NOMO-1 (cell line): ENCODE measurements at regions not wholly inside any gene's neighbourhood (a gene's known extent, or its start where the extent isn't known, plus 50 kb on each side); places are given as distances from the start of the nearest gene placed in this dataset.
"Not testable (repeated sequence)": the region's sequence is repeated elsewhere in the genome, so short reads cannot be mapped to it uniquely, and the experiment has no call there.

Source experiments
- DNase-seq, 2 experiments: peaks; one replicate each; lab custom pipeline; 2025; ENCODE audit not compliant: unreplicated experiment in 2 of 2; lab: John Stamatoyannopoulos, UW

DNA sequence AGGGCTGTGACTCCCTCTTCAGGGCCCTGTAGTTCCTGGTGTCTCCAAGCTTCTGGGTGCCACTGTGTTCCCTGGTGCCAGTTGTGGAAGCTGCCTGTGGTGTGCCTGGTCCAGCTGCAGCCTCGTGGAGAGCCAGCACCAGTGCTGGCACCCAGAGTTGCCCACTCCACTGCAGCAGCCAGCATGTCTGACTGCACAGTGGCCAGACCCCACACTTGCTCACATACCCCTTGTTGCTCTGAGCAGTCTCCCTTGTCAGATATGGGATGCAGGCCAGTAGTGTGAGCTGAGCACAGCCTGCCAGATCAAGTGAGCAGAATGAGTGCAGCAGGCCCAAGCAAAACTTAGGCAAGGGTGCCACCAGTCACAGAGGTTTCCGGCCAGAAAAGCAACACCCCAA, 108.6 kb downstream of the ZMAT1 start:
- DNase-seq = no peak

GRCh38 chrX:101817739-101818138, 114.1 kb downstream of the ZMAT1 start:
- DNase-seq = not testable (repeated sequence)

DNA sequence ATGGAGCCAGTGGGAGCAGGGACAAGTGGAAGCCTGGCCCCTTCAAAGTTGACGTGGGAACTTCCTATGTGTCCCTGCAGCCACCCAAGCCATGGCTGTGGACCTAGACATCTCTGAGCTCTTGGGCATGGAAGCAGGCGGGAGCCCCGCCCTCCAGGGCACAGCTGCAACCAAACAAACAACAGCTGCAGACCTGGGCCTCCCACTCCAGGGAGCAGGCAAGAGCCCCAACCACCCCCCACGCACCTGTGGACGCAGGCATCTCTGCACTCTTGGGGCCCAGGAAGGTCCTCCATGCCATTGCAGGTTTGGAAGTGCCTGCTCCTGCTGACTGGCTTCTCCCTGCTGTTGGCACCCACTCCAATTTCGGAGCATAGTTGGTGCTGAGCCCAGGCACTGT, 118.6 kb downstream of the ZMAT1 start:
- no peak for DNase-seq

DNA sequence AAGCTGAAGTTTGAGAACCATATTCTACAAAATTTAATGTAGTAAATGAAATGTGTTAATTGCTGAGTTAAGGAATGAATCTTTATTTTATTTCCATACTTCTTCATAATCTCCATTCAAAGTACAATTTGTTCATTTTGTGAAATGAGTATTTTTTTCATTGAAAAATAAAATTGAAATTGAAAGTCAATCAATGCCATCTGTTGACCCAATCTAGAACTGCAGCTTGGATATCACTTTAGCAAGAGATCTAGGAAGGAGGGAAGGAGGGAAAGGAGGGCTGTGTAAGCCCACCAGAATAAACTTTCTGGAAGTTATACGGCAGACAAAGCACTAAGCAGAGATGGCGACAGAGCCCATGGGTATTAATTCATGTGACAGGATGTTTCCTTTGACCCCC, 128.4 kb downstream of the ZMAT1 start:
- no peak for DNase-seq

DNA sequence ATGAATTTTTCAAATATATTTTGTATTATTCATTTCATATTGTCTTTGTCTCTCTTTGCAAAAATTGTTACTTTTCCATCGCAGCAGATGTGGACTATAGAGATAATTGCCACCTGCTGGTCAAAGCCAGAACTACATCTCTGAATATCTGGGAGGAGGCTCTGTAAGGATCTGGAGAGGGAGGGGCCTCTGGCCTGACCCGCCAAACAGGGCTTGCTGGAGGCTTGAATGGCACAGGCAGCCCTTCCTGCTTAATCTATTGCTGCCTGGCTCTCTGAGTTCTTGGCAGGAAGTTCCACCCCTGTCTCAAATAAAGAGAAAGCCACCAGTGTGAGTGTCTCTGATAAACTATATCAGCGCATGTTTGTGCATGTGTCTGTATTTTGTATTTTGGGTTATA, 132.4 kb downstream of the ZMAT1 start:
- DNase-seq = peak; percentile 53 to 76

- no peak for DNase-seq
Measured at GRCh38 chrX:101787934-101788333, 128.3 kb upstream of the ARMCX2 start.

DNA sequence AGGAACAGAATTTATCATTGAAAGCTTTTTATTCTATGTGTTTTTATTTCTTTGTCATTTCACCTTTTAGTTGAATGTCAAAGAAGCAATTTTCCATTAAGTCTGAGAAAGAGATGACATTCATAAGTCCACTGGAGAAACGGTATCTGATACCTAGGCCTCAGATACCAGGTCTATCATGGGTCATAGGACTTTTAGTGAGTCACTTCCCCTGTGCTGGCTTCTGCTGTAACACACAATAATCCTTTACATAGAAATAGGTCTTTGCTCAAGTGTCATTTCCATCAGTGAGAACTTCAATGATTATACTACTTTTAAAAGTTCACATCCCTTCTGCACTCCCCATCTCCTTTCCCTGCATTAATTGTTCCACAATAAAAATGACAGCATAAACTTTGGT, 125.5 kb upstream of the ARMCX2 start:
- no peak for DNase-seq

- DNase-seq = not testable (repeated sequence)
Measured at GRCh38 chrX:101780421-101780820, 120.8 kb upstream of the ARMCX2 start.

- DNase-seq = no peak
Measured at GRCh38 chrX:101774340-101774739, 114.7 kb upstream of the ARMCX2 start.

DNA sequence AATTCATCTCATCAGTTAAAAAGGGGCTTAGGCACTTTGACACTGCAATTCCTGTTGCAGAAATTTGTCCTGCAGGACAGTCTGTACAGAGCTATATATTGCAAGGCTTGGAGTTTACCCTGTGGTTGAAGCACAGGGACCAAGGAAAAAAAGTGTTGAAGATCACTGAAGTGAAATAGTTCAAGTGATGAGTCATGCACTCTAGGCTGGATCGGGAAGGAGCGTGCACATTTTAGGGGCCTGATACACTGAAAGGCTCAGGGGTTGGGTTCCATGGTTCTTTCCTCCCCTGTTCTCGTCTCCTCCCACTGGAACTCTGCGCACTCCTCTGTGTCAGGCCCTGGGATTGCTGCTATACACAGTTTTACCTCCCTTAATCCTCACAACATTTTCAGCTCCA, 104.9 kb upstream of the ARMCX2 start:
- DNase-seq = no peak

- DNase-seq = peak in 1 of 2 experiments; percentile 1
Measured at GRCh38 chrX:101759000-101759399, 99.3 kb upstream of the ARMCX2 start.

DNA sequence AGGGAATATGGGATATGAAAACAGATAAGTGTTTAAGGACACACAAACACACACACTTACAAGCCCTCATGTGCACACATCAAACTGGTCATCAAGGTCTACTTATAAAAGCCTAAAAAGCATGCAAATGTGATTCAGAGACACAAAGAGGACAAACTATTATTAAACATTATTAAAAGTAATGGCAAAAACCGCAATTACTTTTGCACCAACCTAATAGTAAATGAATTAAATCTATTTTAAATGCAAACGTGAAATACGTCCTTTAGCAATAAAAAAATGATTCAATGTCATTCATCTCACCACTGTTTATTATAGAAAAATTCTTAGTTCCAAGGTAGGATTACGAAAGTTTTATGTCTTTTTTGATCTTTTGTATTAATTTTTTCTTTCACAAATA, 91.1 kb upstream of the ARMCX2 start:
- no peak for DNase-seq

GRCh38 chrX:101749436-101749835, 89.8 kb upstream of the ARMCX2 start:
- no peak for DNase-seq

DNA sequence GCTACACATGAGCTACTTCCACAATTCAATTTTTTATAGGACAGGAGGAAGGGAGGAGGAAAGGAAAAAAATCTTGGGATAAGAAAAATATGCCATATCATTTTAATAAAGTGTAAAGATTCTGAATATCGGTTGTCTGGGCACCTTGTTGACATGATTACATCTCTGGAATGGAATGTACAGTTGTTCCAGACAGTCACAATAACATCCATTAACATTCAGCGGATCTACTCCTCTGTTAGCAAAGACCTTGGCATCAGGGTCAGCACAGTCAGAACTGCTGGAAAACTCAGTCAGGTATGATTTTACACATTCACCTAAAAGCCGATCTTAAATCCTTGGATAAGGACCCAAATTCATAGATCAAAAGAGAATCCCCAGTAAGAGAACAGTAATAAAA, 85.4 kb upstream of the ARMCX2 start:
- DNase-seq = no peak

- DNase-seq = no peak
Measured at GRCh38 chrX:101744085-101744484, 84.4 kb upstream of the ARMCX2 start.

GRCh38 chrX:101740642-101741041, 81.0 kb upstream of the ARMCX2 start:
- DNase-seq = no peak

- not testable (repeated sequence) for DNase-seq
Measured at GRCh38 chrX:101738867-101739266, 79.2 kb upstream of the ARMCX2 start.

DNA sequence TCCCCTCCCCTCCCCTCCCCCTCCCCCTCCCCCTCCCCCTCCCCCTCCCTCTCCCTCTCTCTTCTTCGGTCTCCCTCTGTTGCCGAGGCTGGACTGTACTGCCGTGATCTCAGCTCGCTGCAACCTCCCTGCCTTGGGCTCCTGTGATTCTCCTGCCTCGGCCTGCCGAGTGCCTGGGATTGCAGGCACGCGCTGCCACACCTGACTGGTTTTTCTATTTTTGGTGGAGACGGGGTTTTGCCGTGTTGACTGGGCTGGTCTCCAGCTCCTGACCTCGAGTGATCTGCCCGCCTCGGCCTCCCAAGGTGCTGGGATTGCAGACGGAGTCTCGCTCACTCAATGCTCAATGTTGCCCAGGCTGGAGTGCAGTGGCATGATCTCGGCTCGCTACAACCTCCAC, 78.8 kb upstream of the ARMCX2 start:
- DNase-seq = not testable (repeated sequence)

DNA sequence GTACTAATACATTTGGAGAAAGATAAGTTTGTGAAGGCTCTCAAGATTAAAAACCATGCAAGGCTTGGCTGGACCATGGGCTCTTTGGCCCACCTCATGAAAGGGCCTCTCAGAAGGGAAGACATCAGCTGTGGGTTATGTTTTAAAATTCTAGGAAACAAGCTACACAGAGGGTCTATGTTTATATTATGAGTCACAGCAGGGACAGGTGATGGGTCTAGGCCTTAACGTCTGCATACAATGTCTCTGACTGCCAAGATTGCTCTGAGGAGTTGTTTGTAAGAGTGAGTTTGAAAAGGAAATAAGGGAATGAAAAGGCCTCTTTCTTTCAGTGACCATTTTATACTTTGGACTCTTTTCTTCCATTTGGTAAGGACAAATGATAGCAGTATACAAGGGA, 77.0 kb upstream of the ARMCX2 start:
- no peak for DNase-seq

DNA sequence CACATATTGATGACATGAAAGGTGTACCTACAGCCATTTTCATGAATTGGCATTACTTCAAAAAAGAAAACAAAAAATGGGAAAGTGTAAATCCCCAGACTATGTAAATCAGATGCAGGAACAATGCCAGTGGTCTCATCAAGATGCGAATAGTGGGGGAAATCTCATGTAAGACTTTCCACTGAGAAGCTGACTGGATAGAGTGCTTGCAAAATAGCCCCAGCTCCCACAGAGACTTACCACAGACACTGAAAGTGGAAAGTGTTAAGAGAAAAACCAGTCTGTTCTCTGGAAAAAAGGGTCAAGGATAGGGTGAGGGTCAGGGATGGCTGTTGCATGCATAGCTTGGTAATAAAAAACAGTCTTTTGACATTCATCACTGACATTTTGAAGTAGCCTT, 73.2 kb upstream of the ARMCX2 start:
- DNase-seq = no peak

DNA sequence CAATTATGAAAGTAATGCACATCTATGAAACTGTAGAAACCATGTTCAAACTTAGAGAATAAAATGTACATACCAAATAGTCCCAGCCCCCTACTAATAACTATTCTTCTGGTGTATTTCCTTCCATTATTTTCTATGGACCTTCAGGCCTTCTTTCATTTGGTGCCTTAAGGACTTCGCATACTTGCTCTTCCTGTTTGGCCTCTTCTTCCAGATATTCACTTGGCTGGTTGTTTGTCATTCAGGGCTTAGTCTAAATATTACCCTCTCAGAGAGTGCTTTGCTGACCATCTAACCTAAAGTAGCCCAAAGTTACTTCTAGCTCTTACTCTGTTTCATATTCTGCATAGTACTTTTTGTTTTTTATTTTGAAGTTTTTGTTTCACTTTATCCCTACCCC, 70.3 kb upstream of the ARMCX2 start:
- DNase-seq = no peak
